ENCODE measurements at regions not wholly inside any gene's neighbourhood (a gene's known extent, or its start where the extent isn't known, plus 50 kb on each side); places are given as distances from the start of the nearest gene placed in this dataset.

- Mint-ChIP-seq H3K27me3 (ENCODE audit: low read depth) (no peaks in the 10 kb centered on the region; the same call in 1 of the 2 replicates), H3K36me3 (no peaks in the 10 kb centered on the region), H3K4me1 (no peaks in the 10 kb centered on the region), H3K4me3 (no peak overlapping the region), H3K9me3 (no peaks in the 10 kb centered on the region), H3K27ac (no peak overlapping the region)
- TF ChIP-seq ZBTB21 (CRISPR knock-in tag; IDR thresholded peaks at IDR 0.05; ENCODE audit: borderline replicate concordance) = no peak
- no peak for TF ChIP-seq E2F5 (CRISPR knock-in tag; IDR thresholded peaks at IDR 0.05)
- no peak for TF ChIP-seq AR (CRISPR knock-in tag; IDR thresholded peaks at IDR 0.05)
- no peak for TF ChIP-seq JUN (CRISPR knock-in tag; IDR thresholded peaks at IDR 0.05)
- no peak for TF ChIP-seq FOXK1 (CRISPR knock-in tag; IDR thresholded peaks at IDR 0.05)
- no peak for TF ChIP-seq TEAD1 (CRISPR knock-in tag; IDR thresholded peaks at IDR 0.05)
- TF ChIP-seq MAX (CRISPR knock-in tag; IDR thresholded peaks at IDR 0.05) = no peak
- TF ChIP-seq ZNF512 (CRISPR knock-in tag; IDR thresholded peaks at IDR 0.05; ENCODE audit: borderline replicate concordance) = no peak
- TF ChIP-seq E2F1 (CRISPR knock-in tag; IDR thresholded peaks at IDR 0.05) = no peak
- no peak for TF ChIP-seq ZNF232 (CRISPR knock-in tag; IDR thresholded peaks at IDR 0.05)
- TF ChIP-seq ZNF423 (CRISPR knock-in tag; IDR thresholded peaks at IDR 0.05) = no peak
- no peak for TF ChIP-seq SOX15 (CRISPR knock-in tag; IDR thresholded peaks at IDR 0.05)
- no peak for TF ChIP-seq MYBL2 (CRISPR knock-in tag; IDR thresholded peaks at IDR 0.05)
- no peak for TF ChIP-seq FOXP4 (CRISPR knock-in tag; IDR thresholded peaks at IDR 0.05)
- TF ChIP-seq AFF4 (CRISPR knock-in tag; IDR thresholded peaks at IDR 0.05; ENCODE audit: borderline replicate concordance) = no peak
- POLR2A ChIA-PET = no interaction called here
- no peak for DNase-seq (ENCODE audit: low spot score)
- ATAC-seq = no peak
- CTCF ChIA-PET = no interaction called here
These were observed 171.9 kb downstream of the EN1 start for GRCh38 chr2:118675531-118675930.

Data from WTC11 (cell line).